ENCODE measurements at regions not wholly inside any gene's neighbourhood (a gene's known extent, or its start where the extent isn't known, plus 50 kb on each side); places are given as distances from the start of the nearest gene placed in this dataset.
"Not testable (repeated sequence)": the region's sequence is repeated elsewhere in the genome, so short reads cannot be mapped to it uniquely, and the experiment has no call there.

DNA sequence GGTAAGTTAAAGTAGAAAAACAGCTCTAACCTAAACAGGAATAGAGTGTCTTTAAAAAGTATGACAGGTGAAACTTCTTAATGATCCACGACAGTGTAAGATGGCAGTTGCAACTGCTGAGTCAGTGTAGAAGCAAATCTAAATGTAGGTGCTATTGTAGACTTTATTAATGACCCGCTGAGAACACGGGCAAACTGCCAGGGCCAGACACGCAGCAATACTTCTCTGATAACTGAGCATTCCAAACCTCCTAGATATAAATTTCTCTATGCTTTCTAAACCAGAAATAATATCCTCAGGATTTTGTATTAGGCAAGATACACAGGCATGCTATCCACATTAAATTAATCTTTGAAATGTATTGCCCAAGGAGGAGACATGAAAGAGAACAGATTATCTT lies 1076.4 kb downstream of the HACE1 start:
- no peak for DNase-seq (ENCODE audit: low spot score)

DNA sequence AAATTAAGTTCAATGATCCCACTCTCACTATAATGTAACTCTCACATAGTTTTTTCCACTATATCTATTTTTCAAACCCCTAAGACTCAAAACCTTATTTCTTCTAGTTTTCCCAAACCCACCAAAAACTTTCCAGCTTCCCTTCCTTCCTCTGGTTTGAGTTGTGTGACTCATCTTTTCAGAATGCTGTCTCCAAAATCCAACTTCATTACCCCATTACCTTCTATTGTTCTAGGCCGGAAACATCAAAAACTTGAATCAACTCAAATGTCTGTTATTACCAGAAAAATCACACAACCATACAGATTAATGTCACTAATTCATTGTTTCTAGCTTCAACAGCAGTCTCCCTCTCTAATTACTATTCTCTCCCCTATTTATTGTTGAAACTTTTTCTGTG lies 1090.3 kb downstream of the HACE1 start:
- DNase-seq (ENCODE audit: low spot score) = no peak

DNA sequence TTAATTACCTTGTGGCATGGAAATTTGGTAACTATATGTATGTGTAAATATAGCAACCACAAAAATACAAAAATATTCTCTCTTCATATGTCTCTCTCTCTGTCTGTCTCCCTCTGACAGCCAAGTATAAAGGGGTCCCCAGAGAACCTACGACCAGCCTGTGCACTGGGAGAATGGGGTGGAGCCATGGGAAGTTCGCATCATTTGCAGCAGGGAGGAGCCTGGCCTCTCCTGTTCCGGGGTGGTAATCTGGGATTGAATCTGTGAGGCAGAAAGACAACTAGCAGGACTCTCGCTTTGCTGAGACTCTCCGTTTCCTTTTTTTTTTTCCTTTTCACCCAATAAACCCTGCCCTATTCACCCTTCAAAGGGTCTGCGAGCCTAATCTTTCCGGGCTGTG lies 1109.1 kb downstream of the HACE1 start:
- DNase-seq (ENCODE audit: low spot score) = no peak

DNA sequence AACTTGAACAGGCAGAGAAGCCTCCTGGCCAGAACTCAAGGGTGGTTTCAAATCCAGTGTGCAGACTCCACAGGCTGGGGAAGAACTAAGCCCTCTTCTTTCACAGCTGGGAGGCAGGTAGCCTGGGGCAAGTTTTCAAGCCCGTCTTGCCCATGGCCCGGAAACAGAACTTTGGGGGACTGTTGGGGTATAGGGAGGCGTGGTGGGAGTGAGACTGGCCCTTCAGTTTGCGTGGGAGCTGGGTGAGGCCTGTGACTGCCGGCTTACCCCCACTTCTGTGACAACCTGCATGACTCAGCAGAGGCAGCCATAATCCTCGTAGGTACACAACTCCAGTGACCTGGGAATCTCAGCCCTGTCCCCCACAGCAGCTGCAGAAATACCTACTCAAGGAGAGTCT lies 1125.7 kb downstream of the HACE1 start:
- no peak for DNase-seq (ENCODE audit: low spot score)

DNA sequence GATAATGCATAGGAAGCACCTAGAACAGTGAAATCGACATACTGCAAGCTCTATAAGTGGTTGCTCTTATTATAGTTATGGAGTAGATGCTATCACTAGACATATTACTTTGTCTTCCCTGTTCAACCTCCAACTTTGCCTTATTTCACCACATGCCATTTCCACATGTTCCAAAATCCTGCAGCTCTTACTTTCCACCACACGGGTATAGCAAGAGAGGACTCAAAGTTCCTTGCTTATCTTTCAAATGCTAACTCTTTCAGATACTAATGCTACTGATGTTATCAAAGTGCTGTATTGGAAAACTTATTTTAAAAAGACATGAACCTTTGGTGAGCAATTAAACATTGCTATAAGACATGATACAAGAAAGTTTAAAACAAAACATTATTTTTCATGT lies 1130.1 kb downstream of the HACE1 start:
- no peak for DNase-seq (ENCODE audit: low spot score)

DNA sequence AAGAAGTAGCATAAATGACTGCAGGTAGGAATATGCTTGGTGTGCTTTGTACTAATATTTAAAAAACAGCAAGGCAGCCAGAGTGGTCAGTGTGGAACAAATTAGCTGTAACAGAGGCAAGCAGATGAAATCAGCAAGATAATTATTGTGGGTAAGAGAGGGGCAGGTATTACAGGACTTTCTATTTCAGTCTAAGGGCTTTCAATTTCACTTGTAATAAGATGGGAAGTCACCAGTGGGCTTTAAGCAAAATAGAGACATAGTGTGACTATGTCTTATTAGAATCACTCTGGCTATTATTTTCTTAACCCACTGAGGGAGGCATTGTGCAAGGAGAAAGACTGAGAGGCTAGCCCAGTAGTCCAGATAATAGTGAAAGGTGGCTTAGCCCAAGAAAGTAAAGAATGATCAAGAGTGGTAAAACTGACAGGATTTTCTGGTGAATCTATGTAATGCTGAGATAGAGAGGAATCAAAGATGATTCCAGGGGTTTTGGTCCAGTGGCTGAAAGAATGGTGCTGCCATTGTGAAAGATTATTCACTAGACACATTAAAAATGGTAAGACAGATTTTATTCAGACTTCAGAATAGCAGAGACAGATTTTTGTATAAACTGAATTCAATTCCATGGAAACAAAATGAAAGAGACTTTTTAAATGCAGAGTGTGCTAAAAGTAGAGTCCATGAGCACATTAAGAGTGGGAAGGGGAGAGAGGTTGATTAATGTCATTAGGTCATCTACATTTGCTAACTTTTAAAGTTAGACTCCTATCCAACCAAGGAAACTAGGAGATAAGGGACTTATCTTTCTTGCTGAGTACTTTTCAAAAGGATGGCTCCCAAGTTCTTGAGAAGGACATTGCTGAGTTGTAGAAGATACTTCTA lies 1136.0 kb downstream of the HACE1 start:
- no peak for DNase-seq (ENCODE audit: low spot score)

DNA sequence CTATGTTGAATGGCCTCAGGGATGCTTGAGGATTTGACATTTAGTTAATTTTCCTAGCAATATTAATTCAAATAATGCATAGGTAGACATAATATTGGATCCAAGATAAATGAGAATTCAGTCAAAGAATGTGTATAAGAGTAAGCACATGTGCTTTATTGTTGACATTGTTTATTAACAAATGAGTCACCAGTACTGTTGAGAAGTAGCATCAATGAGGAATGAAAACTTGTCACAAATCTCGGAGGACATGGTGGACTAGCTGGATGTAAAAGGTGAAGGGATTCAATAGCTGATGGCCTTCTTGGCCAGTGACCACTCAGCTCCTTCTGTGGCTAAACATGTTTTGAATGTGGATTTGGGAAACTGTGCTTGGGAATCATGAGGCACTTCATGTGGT lies 1137.0 kb downstream of the HACE1 start:
- no peak for DNase-seq (ENCODE audit: low spot score)

DNA sequence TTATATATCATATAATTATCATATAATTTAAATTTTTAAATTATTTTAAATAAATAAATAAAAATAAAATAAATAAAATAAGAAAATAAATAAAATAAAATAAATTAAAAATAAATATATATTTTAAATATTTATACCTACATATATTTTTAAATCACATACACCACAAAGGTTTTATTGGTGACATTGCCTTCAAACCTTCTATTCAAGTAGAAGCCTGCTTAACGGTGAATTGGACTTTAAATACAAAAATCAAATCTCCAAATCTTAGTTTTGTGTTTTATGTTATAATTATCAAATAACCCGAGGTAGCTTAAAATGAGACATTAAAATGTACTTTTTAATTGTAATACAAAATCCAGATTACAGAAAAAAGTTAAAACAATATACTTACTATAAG lies 1137.8 kb downstream of the HACE1 start:
- DNase-seq (ENCODE audit: low spot score) = no peak

DNA sequence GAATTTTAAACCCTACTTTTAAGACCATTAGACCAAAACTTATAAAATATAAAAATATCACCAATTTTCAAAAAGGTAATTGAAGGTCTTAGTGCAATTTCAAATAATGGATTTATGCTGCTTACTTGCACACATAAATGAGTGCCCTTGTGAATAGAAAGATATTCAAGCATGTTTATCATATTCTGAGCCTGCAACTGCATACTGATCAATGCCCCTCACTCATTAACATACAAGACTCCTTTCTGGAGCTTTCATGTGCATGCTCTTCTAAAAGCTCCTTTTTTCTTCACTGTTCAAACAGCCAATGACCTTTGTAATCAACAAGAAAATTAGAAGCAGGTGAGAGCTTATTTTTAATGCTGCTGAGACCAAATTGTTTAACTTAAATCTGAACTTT lies 1139.3 kb downstream of the HACE1 start:
- no peak for DNase-seq (ENCODE audit: low spot score)

DNA sequence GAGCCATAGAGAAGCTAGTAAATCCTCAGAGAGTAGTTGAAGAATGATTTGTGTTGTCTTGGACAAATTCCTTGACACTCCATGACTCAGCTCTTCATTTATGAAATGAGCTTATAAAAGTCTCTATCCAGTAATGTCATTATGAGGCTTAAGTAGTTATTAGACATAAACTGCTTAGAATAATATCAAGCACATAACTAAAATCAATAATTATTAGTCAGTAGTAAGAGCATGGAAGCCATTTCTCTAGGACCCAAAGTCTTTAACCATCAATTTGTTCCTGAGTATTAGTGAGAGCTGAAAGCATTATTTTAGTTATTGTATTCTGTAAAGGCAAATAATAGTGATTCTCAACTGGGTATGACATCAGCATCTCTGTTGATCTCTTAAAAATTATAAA lies 1140.2 kb downstream of the HACE1 start:
- DNase-seq (ENCODE audit: low spot score) = no peak

DNA sequence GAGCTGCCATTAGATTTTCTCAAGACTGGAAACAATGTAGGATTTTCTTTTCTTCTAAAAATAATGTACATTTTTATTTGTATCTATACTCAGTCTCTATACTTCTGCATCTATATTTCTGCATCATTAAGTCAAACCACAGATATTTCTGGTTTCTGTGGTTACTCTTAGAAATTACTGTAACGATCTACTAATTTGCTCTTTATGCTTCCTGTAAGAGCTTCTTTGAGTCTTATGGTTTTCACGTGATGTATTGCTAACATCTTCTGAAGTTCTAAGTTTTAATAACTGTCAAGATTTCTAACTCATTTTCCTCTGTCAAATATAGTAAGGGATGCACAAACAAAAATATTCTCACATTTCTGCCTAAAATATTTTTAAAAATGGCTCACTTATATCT lies 1144.5 kb downstream of the HACE1 start:
- DNase-seq (ENCODE audit: low spot score) = no peak

DNA sequence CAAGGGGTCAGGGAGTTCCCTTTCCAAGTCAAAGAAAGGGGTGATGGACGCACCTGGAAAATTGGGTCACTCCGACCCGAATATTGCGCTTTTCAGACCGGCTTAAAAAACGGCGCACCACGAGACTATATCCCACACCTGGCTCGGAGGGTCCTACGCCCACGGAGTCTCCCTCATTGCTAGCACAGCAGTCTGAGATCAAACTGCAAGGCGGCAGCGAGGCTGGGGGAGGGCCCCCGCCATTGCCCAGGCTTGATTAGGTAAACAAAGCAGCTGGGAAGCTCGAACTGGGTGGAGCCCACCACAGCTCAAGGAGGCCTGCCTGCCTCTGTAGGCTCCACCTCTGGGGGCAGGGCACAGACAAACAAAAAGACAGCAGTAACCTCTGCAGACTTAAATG lies 1150.5 kb downstream of the HACE1 start:
- not testable (repeated sequence) for DNase-seq (ENCODE audit: low spot score)

DNA sequence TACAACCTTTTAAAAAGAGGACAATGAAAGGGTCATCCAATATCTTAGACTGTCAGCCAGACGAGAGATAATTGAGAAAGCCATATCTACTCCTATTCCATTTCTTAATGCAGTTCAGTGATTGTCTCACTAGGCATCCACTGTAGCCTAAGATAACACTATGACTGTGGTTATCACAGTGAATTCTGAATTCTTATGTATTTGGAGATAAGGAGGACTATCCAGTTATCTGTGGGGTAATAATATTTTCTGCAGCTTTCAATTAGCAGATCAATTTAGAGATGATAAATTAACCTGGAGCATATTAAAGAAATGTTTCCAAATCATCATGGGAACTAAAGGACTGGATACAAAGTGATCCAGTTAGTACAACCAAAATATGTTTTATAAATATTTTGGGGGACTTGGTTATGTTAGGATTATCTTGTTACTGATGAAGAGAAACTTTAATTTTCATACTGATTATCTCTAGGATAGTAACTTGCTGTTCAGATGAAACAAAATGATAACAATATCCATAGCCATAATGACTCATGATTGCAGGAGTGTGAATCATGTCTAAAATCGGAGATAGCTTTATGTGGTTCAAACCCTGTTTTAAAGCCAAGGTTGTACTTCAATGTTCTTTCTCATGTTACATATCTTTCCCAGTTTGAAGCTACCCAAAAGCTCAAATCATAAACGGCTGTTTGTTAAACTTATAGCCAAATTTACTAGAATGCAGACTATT lies 1152.0 kb downstream of the HACE1 start:
- DNase-seq (ENCODE audit: low spot score) = no peak

DNA sequence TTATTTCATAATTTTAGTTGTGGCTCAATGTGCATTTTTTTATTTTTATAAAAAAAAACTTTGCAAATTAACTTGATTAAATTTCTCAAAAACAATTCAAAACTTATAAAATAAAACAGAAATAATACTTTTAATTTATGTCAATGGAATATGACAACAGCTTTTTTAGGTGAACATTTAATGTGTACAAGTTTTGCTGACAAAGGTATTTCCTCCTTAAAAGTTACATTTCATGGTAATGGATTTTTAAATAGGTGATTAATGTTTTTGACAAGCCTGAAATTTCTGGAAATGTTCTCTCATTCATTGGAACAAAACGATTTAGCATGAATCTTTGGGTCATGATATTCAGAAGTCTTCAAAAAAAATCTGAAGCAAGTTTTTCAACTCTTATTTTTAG lies 1160.0 kb downstream of the HACE1 start:
- DNase-seq (ENCODE audit: low spot score) = no peak

DNA sequence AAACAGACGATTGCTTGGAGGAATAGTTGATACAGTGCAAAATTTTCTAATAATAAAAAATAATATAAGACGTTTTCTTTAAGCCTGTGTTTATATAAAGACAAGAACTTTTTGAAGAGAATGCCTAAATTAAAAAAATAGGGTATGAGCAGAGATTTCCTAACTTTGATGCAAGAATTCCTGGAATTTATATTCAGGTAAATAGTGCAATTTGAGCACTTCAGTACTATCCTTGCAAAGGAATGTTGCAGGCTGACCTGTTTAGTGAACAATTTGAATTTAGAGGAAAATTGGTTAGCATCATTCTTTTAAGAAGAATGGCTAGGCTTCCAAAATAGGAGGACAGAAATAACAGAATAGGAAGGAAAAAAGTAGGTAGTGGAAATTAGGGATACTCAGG lies 1172.3 kb downstream of the HACE1 start:
- no peak for DNase-seq (ENCODE audit: low spot score)

DNA sequence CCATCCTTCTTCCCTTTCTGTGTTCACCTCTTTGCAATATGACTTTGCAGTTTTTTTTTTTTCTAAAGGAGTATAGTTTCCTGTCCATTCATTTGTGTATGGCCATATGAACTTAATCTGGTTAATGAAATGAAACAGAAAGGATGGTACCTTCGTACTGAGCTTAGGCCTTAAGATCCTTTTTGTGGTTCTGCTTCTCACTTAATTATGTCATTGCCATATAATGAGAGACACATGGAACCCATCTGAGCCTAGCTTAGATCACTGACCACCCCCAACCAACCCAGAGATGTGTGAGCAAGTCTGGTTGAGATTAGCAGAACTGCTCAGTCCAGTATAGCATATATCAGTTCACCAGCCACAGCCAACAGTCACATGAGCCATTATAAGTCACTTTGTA lies 1179.6 kb downstream of the HACE1 start:
- DNase-seq (ENCODE audit: low spot score) = no peak

DNA sequence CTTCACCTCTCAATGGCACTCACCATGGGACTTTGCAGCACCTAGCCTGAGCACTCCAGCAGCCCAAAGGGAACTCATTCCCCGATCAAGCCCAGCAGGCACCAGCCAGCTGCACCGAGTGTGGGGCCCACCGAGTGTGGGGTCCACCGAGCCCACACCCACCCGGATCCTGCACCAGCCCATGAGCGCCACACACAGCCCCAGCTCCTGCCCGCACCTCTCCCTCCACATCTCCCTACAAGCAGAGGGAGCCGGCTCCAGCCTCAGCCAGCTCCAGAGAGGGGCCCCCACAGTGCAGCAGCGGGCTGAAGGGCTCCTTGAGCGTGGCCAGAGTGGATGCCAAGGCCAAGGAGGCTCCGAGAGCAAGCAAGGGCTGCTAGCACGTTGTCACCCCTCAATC lies 1182.4 kb downstream of the HACE1 start:
- DNase-seq (ENCODE audit: low spot score) = no peak

DNA sequence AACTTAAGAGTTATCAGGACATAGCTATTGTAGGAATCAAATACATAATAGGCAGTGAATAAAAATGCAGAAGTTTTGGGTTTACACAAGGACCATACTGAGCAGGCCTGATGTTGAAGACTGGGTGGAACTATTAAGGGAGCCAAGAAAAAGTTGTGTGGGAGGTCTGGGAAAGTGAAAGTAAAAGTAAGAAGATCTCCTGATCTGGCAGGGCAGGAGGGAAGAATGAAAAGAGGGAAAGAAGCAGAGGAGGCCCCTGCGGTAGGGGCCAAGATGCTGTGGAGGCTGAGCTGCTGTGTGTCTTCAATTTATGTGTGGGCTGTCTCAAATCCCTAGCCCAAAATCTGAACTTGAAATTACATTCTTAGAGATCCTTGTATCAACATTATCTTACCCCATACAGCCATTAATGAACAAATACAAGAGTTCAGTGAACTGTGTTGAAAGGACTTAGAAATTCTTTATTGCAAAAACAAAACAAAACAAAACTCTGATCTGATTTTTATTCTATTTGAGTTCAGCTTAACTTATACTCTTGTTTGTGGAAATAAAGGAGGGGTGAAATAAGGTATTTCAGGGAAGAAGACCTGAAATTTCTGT lies 1183.8 kb downstream of the HACE1 start:
- DNase-seq (ENCODE audit: low spot score) = no peak

DNA sequence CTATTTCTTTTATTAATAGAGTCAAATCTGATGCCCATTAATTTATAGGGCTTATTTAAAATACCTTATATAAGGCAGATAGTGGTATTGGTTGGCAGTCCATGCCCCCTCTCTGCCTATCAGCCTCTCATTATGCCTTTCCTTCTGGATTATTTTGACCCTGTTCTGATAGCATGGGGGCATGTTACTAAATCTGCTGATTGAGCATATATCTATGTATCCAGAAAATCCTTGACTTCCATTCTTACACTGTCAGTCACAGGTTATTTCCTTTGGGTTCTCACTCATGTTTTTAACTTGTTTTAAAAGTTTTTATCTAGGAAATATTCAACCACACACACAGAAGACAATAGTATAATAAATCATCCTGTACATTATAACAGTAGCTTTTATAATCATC lies 1184.9 kb downstream of the HACE1 start:
- no peak for DNase-seq (ENCODE audit: low spot score)

DNA sequence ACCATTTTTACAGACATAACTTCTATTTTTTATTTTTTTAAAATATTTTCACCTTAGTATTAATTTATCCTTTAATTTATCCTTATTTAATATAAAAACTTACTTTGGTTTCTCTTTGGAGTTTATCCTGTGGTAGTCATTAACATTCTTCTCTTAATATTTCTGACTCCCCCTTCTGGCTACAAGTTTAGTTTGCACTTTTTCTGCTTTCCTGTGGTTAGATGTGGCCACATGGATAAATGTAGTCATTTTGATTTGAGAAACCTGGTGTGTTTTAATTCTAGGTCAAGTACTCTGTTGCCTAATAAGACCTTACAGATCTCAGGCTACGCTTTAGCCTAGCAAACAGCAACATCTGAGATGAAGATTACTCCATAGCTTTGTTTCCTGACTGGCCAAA lies 1187.5 kb downstream of the HACE1 start:
- no peak for DNase-seq (ENCODE audit: low spot score)

DNA sequence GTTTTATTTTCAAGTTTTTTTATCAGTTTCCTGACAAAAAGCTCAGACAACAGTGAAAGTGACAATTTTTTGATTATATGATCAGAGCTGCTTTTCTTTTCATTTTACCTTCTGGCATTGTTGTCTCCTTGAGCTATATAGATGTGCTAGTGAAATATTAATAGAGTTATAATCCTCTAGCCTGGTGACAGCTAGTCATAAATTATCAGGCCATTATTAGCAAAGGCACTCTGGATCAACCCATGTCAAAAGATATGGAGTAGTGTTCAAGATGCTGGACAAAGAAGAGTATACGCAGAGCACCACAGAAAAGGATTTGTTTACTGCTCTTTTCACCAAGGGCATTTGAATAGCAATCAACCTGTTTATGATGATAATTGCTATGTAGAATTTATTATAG lies 1230.1 kb downstream of the HACE1 start:
- no peak for DNase-seq (ENCODE audit: low spot score)

DNA sequence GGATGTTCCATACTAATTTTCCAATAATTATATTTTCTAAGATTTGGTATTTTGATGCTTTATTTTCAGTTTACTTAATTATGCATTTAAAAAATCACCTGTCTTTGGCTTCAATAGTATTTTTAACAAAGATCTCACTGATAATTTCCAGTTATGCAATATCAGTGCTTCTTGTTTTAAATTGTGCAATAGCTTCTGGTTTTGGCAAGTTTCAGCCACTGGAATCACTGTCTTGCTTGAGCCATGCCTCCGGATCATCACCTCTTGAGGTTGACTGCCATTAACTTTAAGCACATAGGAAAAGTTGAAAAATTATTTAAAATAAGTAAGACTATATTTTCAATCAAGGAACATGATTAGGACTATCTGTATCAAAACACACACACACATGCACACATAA lies 1242.1 kb downstream of the HACE1 start:
- DNase-seq (ENCODE audit: low spot score) = no peak

DNA sequence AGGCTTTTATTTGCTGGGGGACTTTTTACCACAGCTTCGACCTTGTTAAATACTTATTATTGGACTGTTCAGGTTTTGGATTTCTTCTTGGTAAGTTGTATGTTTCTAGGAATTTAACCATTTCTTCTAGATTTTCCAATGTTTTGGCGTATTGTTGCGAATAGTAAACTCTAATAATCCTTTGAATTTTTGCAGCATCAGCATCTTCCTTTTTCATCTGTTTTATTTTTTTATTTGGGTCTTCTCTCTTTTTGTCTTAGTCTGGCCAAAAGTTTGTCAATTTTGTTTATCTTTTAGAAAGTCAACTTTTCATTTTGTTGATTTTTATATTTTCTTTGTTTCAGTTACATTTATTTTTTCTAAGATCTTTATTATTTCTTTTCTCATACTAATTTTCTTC lies 1272.0 kb downstream of the HACE1 start:
- no peak for DNase-seq (ENCODE audit: low spot score)
